ENCODE measurements at regions not wholly inside any gene's neighbourhood (a gene's known extent, or its start where the extent isn't known, plus 50 kb on each side); places are given as distances from the start of the nearest gene placed in this dataset.
"Not testable (repeated sequence)": the region's sequence is repeated elsewhere in the genome, so short reads cannot be mapped to it uniquely, and the experiment has no call there.

GRCh38 chr1:181260271-181260670 is 171.8 kb downstream of the IER5 start:
- DNase-seq = no peak

DNA sequence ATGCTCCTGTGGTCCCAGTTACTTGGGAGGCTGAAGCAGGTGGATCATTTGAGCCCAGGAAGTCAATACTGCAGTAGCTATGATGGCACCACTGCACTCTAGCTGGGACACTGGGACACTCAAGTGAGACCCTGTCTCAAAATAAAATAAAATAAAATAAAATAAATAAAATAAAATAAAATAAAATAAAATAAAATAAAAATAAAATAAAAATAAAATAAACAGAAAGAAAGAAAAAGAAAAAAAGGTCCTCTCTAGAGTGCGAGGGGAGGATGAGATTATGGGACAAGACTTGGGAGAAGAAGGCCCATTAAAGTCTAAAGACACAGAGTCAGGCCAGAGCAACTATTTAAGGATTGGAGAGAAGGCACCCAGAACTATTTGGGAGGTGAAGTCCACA is 172.5 kb downstream of the IER5 start:
- no peak for DNase-seq

DNA sequence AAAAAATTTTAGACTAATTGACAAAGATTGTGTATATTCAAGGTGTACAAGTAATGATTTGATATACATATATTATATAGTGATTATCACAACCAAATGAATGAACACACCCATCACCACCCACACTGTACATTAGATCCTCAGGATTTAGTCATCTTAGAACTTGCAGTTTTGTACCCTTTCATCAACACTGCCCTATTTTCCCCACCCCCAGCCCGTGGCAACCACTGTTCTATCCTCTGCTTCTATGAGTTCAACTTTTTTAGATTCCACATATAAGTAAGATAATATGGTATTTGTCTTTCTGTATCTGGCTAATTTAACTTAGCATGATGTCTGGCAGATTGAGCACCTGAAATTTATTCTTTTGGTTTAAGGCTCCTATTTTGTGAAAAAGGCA is 173.6 kb downstream of the IER5 start:
- DNase-seq = no peak

DNA sequence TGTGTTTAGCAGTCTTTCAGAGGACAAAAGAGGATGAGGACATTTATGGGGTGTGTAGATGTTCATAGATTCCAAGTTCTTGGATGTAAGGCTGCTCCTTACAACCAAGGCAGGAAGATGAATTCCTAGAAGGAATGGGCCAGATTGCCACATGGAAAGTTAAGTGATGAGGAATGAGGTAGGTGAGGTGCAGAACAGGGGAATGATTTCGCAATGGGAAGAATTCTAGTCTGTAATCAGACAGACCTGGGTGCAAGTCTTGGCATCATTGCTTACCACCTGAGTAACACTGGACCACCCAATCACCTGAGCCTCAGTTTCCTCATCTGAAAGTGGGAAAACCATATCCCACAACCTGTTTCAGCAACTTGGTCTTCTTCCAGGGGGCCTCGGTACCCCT is 174.9 kb downstream of the IER5 start:
- no peak for DNase-seq

DNA sequence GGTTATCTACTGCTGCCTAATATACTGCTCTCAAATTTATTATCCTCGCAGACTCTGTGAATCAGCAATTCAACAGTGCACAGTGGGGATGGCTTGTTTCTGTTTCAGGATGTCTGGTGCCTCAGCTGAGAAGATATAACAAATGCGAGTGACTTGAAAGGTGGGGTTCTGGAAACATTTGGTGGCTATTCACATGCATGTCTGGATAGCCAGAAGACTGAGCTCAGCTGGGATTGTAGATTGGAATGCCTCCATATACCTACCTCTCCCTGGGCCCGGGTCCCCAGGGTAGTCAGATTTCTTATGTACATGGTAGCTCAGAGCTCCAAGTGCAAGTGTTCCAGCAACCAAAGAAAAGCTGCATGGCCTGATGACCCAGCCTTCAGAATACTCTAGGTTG is 176.3 kb downstream of the IER5 start:
- DNase-seq = no peak

GRCh38 chr1:181284978-181285377 is 196.5 kb downstream of the IER5 start:
- DNase-seq = no peak

DNA sequence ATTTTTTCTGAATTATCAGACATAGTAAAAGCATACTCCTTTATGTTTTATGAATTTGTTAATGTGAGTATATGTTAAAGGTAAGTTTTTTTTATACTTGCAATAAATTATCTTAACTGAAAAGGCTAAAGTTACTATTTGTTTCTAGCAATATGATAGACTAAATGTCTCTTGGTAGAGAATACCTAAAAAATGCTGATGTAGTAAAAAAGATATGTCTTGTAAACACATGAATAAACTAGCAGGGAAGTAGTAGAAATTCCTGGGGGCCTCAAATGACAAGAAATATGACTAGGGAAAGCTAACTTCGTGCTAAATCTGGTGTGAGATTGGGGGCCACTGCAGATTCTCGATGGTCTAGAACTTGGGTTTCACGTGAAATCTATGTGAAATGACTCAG is 188.1 kb upstream of the CACNA1E start:
- DNase-seq = no peak

DNA sequence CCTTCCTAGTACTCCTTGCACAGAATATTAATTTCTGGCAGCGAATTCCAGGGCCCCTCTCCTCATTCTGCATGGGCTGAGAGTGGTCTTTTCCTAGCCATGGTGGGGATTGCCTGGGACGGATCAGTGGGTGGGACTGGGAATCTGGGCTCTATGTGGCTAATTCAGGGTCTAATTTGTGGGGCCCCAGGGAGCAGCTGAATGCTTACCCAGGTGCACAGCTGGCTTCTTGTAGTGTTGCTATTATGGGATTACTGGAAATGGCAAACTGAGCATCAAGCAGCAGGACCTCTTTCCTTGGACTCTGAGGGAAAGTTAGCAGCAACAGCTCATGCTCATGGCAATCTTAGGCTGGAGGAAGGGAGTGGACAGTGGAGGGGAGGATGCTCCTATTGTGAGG is 187.1 kb upstream of the CACNA1E start:
- DNase-seq = no peak

GRCh38 chr1:181308098-181308497 is 175.2 kb upstream of the CACNA1E start:
- DNase-seq = no peak

- no peak for DNase-seq
Observed at GRCh38 chr1:181310560-181310959, 172.8 kb upstream of the CACNA1E start.

- DNase-seq = no peak
Observed at GRCh38 chr1:181312946-181313345, 170.4 kb upstream of the CACNA1E start.

GRCh38 chr1:181313466-181313865 is 169.9 kb upstream of the CACNA1E start:
- DNase-seq = no peak

- DNase-seq = no peak
Observed at GRCh38 chr1:181314010-181314409, 169.3 kb upstream of the CACNA1E start.

DNA sequence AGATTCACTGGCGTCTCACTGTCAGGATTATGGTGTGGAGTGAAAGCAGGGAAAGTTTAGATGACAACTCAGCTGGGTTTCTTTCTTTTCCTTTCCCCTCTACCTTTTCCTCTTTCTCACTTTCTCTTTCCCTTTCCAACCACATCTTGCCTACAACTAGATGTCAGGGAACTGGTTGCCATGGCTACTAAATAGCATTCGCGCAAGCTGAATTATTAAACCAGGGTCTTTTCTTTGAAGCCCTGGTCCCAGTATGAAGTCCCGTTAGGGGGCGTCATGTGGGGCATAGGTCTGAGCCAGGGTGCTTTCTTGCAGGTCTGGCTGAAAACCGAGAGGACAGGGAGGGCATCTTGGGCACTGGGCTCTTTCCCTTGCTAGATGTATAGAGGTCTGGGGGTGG is 168.4 kb upstream of the CACNA1E start:
- DNase-seq = no peak

DNA sequence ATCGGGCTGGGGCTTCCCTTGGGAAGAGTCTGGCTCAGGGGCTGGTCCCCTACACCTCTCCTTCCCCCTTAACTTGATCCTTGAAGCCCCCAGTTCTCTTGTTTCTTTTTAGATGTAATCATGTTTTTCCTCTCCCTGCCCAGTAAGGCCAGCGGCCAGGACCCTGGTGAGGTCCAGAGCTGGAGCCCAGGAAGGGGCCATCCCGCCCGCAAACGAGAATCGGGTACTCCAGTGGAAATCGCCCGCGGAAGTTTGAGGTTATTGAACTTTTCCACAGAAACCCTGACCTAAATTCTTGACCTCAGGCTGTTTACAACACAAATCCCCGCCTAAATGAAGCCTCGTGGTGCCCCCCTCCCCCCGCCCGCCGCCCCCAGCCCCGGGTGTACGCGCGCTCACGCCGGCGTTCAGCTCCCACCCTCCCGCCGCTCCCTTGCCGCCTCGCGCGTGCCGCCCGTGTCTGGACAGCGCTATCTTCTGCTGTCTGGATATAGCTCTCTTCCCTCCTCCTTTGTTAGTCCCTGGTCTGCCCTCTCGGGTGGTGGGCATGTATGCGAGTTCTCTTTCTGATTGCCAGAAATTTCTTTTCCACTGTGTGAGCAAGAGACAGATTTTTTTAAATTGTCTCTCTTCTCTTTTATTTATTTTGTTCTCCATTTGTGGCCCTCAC is 165.9 kb upstream of the CACNA1E start:
- DNase-seq = no peak

DNA sequence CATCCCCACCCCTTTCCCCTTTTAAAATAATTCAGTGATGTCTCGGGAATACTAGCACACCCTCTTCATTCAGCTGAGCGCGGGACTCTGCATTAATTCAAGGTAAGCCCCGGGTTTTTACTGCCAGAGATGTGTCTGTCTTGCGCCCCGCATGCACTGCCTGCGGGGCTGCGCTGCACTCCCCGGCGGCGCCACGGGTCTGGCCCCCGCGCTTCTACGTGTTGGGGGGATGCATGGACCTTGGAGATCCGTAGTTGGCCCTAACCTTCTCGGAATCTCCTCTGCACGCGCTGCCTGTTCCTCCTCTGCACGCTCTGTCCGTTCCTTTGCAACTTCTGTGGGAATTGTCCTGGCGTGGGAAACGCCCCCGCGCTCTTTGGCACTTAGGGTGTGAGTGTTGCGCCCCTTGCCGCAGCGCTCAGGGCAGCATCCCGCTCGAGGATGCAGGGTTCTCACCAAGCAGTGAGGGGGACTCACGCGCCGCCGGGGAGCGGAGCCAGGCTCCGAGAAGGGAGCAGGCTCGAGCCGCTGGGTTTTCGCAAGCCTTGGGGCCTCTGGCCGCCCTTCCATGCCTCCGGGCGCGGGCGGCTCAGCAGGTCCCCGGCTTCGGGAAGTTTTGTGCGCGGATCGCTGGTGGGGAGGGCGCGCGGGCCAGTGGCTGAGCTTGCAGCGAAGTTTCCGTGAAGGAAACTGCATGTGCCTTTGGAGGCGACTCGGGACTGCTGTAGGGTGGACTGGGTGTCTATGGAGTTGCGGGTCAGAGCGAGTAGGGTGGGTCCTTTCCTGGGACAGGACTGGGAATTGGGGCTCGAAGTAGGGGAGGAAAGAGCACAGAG is 165.1 kb upstream of the CACNA1E start:
- no peak for DNase-seq

DNA sequence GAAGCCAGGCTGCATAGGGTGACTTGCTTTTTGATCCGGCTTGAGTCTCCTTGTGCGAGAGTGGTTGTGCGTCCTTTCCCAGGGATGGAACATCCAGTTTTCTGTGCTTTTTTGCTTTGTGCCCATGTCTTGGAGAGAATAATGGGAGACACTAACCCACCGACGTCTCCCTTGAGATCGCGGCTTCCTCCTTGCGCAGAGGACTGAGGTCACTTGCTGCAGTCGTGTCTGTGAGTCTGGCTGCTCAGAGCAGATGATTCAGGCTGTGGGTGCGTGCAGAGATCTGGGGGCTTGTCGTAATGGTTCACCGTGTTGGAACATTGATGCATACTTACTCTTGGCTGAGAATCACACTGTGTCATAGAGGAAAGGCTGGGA is 164.5 kb upstream of the CACNA1E start:
- DNase-seq = peak; percentile 17

GRCh38 chr1:181319907-181320306 is 163.4 kb upstream of the CACNA1E start:
- DNase-seq = no peak

DNA sequence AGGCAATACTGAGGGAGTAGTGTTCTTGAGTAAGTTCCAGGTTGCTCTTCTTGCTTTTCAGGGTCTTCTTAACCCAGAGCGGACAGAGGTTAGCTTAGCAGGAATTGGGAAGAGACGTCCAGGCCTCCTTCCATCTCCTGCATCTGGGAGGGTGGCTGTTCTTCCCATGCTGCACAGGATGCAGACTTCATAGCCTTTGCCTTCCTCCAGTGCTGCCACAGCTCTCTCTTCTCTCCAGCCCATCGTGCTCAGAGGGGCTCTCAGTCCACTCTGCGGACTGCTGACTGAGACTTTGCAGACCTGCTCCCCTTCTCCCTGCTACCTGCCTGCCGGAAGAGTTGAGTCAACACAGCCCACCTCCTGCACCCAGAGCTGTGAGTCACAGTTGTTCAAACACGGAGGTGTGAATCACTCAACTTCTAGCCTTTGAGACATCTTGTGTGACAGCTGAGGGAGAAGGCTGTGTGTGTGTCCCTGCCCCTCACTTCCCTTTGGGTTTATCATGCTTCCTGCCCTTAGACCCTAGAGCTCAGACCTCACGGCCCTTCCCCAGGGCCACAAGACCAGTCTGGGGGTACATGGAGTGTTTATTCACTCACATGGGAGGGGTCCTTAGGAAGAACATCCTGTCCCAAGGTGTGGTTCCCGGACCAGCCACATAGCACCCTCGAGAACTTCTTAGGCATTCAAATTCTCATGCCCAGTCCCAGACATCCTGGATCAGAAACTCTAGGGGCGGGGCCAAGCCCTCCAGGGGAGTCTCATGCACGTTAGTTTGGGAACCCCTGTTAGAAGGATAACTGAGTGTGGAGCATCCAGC is 158.3 kb upstream of the CACNA1E start:
- peak; percentile 62 for DNase-seq

GRCh38 chr1:181325765-181326164 is 157.6 kb upstream of the CACNA1E start:
- DNase-seq = not testable (repeated sequence)

DNA sequence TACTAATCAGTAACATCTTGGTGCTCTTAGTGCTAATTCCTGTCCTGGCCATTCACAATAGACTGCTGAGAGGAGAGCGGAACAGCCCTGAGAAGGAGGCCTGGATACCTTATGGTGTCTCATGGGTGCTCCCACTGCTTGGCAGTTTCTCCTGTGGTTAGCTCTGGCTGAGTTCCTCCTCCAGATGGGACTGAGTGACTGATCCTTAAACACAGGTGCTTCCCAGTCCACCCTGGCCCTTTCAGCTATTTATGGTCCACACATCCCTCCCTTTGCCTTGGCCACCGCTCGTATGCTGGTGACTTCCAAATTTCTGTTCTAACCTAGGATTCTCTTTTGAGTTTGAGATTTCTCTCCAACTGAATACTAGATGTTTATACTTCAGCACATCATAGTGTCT is 157.0 kb upstream of the CACNA1E start:
- no peak for DNase-seq

DNA sequence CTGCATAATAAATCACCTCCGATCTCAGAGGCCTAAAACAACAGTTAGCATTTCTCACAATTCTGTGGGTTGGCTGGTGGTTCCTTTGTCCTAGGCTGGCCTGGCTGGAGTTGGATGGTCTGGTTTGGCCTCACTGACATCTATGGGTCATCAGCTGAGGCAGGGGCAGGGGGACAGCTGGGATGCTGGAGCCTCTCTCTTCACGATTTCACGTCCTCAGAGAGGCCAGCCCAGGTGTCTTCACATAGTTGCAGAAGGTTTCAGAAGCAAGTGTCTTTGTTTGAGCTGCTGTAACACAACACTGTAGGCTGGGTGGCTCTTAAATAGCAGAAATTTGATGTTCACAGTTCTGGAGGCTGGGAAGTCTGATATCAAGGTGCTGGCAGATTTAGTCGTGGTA is 155.5 kb upstream of the CACNA1E start:
- no peak for DNase-seq

GRCh38 chr1:181334724-181335123 is 148.6 kb upstream of the CACNA1E start:
- no peak for DNase-seq

DNA sequence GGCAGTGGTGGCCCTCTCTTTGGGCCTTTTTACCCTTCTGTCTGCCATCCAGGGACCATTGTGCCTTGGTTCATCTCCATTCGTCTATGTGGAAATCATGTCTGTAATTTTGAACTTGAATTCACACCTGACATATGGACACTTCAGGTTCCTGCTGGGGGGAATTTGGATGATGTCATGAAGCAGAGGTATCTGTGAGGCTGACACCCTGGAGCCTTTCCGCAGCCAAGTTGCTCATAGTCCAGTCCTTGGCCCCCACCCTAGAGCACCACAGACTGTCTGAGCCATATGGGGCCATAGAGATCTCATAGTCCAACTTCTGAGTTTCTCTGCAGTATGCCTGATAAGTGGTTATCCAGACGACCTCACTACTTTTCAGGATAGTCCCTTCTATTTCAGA is 147.7 kb upstream of the CACNA1E start:
- DNase-seq = no peak
